OCI-LY1 (cell line): ENCODE measurements at regions not wholly inside any gene's neighbourhood (a gene's known extent, or its start where the extent isn't known, plus 50 kb on each side); places are given as distances from the start of the nearest gene placed in this dataset.

Experiments used
- H2AFZ ChIP-seq: fragments of 200-600 bp; sonication (generic), shearing (Covaris generic); 2 replicates; pipeline ENCODE4 v1.6.0; 2014; ENCODE audit warnings: antibody characterized with exemption, mild to moderate bottlenecking, low read length
- H3F3A ChIP-seq: fragments of 200-600 bp; sonication (generic), shearing (Covaris generic); 2 replicates; pipeline ENCODE4 v1.6.0; 2014; ENCODE audit warnings: mild to moderate bottlenecking, antibody characterized with exemption, low read length, moderate library complexity; ENCODE audit not compliant: insufficient read depth
- H3K27ac ChIP-seq: fragments of 200-600 bp; sonication (generic); 2 replicates; pipeline ENCODE4 v1.5.1; 2014; ENCODE audit warnings: low read length, mixed run types, mild to moderate bottlenecking, low read depth; ENCODE audit not compliant: poor library complexity, severe bottlenecking
- H3K27me3 ChIP-seq: fragments of 200-600 bp; sonication (generic); 2 replicates; pipeline ENCODE4 v1.6.0; 2014; ENCODE audit warnings: antibody characterized with exemption, mild to moderate bottlenecking, low read length, moderate library complexity; ENCODE audit not compliant: insufficient read depth
- H3K36me3 ChIP-seq: fragments of 200-600 bp; sonication (generic); 2 replicates; pipeline ENCODE4 v1.6.1; 2014; ENCODE audit warnings: mild to moderate bottlenecking, antibody characterized with exemption, low read length, moderate library complexity, mixed read lengths; ENCODE audit not compliant: insufficient read depth
- H3K4me1 ChIP-seq: fragments of 200-600 bp; sonication (generic); 2 replicates; pipeline ENCODE4 v1.5.1; 2014; ENCODE audit warnings: mild to moderate bottlenecking, low read length, moderate library complexity; ENCODE audit not compliant: insufficient read depth, severe bottlenecking
- H3K4me2 ChIP-seq: fragments of 200-600 bp; sonication (generic), shearing (Covaris generic); 2 replicates; pipeline ENCODE4 v1.6.1; 2014; ENCODE audit warnings: low read length
- H3K4me3 ChIP-seq: fragments of 200-600 bp; sonication (generic); 2 replicates; pipeline ENCODE4 v1.5.1; 2014; ENCODE audit warnings: low read length, low read depth, mild to moderate bottlenecking, mixed read lengths; ENCODE audit not compliant: poor library complexity, severe bottlenecking
- H3K79me2 ChIP-seq: fragments of 200-600 bp; shearing (Covaris generic); 2 replicates; pipeline ENCODE4 v1.6.1; 2016; ENCODE audit warnings: mixed run types, low read length, mixed read lengths; ENCODE audit not compliant: insufficient read depth
- H3K9ac ChIP-seq: fragments of 200-600 bp; sonication (generic), shearing (Covaris generic); 2 replicates; pipeline ENCODE4 v1.6.1; 2014; ENCODE audit warnings: mild to moderate bottlenecking, low read length, mixed read lengths
- H3K9me2 ChIP-seq: fragments of 200-600 bp; sonication (generic), shearing (Covaris generic); 2 replicates; pipeline ENCODE4 v1.6.1; 2014; ENCODE audit warnings: low read depth, mild to moderate bottlenecking, low read length, mixed read lengths
- H3K9me3 ChIP-seq: fragments of 200-600 bp; shearing (Covaris generic); 2 replicates; pipeline ENCODE4 v1.6.1; 2014; ENCODE audit warnings: low read length, mixed read lengths
- H4K20me1 ChIP-seq: fragments of 200-600 bp; sonication (generic), shearing (Covaris generic); 2 replicates; pipeline ENCODE4 v1.6.0; 2016; ENCODE audit warnings: mild to moderate bottlenecking, low read length; ENCODE audit not compliant: insufficient read depth
- CTCF ChIP-seq: fragments of 200-600 bp; sonication (generic), shearing (Covaris generic); IDR thresholded peaks from 2 replicates; pipeline ENCODE4 v1.5.1; 2017; ENCODE audit warnings: mild to moderate bottlenecking, antibody characterized with exemption, low read length, moderate library complexity, mixed read lengths
- EZH2 ChIP-seq: fragments of 200-600 bp; sonication (generic), shearing (Covaris generic); IDR thresholded peaks from 2 replicates; pipeline ENCODE4 v1.8.0; 2017; ENCODE audit warnings: borderline replicate concordance, mixed run types, mild to moderate bottlenecking, antibody characterized with exemption, low read length, moderate library complexity, mixed read lengths

DNA sequence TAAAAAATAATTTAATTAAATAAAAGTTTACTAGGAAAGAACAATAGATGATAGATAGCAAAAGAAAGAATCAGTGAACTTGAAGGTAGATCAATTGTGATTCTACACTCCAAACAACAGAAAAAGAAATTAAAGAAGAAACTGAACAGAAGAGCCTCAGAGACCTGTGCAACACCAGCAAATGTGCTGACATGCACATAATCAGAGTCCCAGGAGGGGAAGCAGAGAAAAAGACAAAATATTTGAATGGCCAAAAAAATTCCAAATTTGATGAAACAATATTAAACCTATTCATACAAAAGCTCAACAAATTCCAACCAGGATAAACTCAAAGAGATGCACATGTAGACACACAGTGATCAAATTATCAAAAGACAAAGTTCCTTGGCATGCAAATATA lies 267.5 kb upstream of the OPRM1 start:
- no peaks in the 10 kb centered on the region for H3K27me3 ChIP-seq

DNA sequence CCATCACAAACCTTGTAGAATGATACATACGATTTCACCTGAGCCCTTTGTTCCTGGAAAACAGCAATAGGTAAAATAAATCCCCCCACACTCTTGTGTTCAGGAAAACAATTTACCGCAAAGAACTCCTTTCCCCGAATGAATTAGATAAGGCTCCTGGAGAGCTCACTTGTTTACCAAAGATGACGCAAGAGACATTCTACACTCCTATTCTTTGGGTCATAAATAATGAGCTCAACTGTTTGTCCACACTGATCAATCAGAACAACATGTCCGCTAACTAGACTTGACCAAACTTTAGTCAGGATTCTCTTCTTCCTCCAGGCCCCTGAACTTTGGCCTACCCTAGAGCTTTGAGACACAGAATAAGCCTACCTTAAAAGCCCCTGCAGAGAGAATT lies 271.9 kb upstream of the OPRM1 start:
- Histone ChIP-seq H2AFZ (no peak overlapping the region), H3K9me3 (no peaks in the 10 kb centered on the region), H3K4me2 (no peak overlapping the region), H3K9ac (no peak overlapping the region), H3K9me2 (no peaks in the 10 kb centered on the region), H3F3A (no peaks in the 10 kb centered on the region), H3K4me3 (no peak overlapping the region), H3K27ac (no peak overlapping the region), H3K27me3 (no peaks in the 10 kb centered on the region), H3K79me2 (no peaks in the 10 kb centered on the region), H3K36me3 (no peaks in the 10 kb centered on the region), H3K4me1 (no peaks in the 10 kb centered on the region), H4K20me1 (no peaks in the 10 kb centered on the region)
- TF ChIP-seq EZH2 (no peak), CTCF (no peak)

More for the DNA sequence above, 267.5 kb upstream of the OPRM1 start:
- H3K9me3 ChIP-seq, result no peaks in the 10 kb centered on the region
- no peaks in the 10 kb centered on the region for H3K79me2 ChIP-seq
- no peaks in the 10 kb centered on the region for H3K4me1 ChIP-seq
- H3K27ac ChIP-seq, result no peak overlapping the region
- no peaks in the 10 kb centered on the region for H3F3A ChIP-seq
- no peak overlapping the region for H3K4me2 ChIP-seq
- H3K4me3 ChIP-seq, result no peak overlapping the region
- H2AFZ ChIP-seq, result no peak overlapping the region
- H3K9ac ChIP-seq, result no peak overlapping the region
- no peak for TF ChIP-seq EZH2
- TF ChIP-seq CTCF, result no peak
- H3K36me3 ChIP-seq, result no peaks in the 10 kb centered on the region
- H3K9me2 ChIP-seq, result no peaks in the 10 kb centered on the region
- no peaks in the 10 kb centered on the region for H4K20me1 ChIP-seq

- no peak overlapping the region for H3K4me2 ChIP-seq
- no peaks in the 10 kb centered on the region for H3K9me2 ChIP-seq
- no peaks in the 10 kb centered on the region for H4K20me1 ChIP-seq
- H3K36me3 ChIP-seq, result no peaks in the 10 kb centered on the region
- H3K27ac ChIP-seq, result no peak overlapping the region
- TF ChIP-seq EZH2 (no peak), CTCF (no peak)
- H3K79me2 ChIP-seq, result no peaks in the 10 kb centered on the region
- H3K27me3 ChIP-seq, result no peaks in the 10 kb centered on the region
- no peaks in the 10 kb centered on the region for H3K9me3 ChIP-seq
- H3K9ac ChIP-seq, result no peak overlapping the region
- no peaks in the 10 kb centered on the region for H3K4me1 ChIP-seq
- no peaks in the 10 kb centered on the region for H3F3A ChIP-seq
- H3K4me3 ChIP-seq, result no peak overlapping the region
- H2AFZ ChIP-seq, result no peak overlapping the region
These were observed 280.5 kb upstream of the OPRM1 start for GRCh38 chr6:153758516-153758915.
